Transverse colon (tissue), 4 donors: ENCODE measurements at regions not wholly inside any gene's neighbourhood (a gene's known extent, or its start where the extent isn't known, plus 50 kb on each side); places are given as distances from the start of the nearest gene placed in this dataset.

Experiments
- CTCF ChIP-seq, 5 experiments: fragments of 200-600 bp in 3 of 5; fragments of 450-650 bp in 2 of 5; sonication (generic) in 3 of 5; IDR thresholded peaks; 1 replicate in 2 of 5; 2 replicates in 3 of 5; pipeline ENCODE4 v1.5.1; 2016 to 2017; ENCODE audit warnings: antibody characterized with exemption in 5 of 5, inconsistent platforms in 3 of 5, mild to moderate bottlenecking in 2 of 5, moderate library complexity in 1 of 5
- EP300 ChIP-seq: sonication (generic); formaldehyde crosslinking; IDR thresholded peaks from one replicate; pipeline ENCODE4 v1.6.1; 2017; ENCODE audit warnings: antibody characterized with exemption, low read depth
- POLR2A ChIP-seq: fragments of 450-650 bp; IDR thresholded peaks from one replicate; pipeline ENCODE4 v1.6.1; 2016; ENCODE audit warnings: antibody characterized with exemption, mild to moderate bottlenecking, moderate library complexity
- POLR2AphosphoS5 ChIP-seq, 3 donors: sonication (generic); formaldehyde crosslinking; IDR thresholded peaks; one replicate each; pipeline ENCODE4 v1.6.1; 2016; ENCODE audit warnings: antibody characterized with exemption in 3 of 3

- TF ChIP-seq CTCF (IDR thresholded peaks at IDR 0.05) (no peak), POLR2A (no peak), EP300 (no peak), POLR2AphosphoS5 (IDR thresholded peaks at IDR 0.05) (no peak)
Measured at GRCh38 chr16:88289968-88290401, 92.8 kb upstream of the ZNF469 start.
